ENCODE measurements at regions not wholly inside any gene's neighbourhood (a gene's known extent, or its start where the extent isn't known, plus 50 kb on each side); places are given as distances from the start of the nearest gene placed in this dataset.

DNA sequence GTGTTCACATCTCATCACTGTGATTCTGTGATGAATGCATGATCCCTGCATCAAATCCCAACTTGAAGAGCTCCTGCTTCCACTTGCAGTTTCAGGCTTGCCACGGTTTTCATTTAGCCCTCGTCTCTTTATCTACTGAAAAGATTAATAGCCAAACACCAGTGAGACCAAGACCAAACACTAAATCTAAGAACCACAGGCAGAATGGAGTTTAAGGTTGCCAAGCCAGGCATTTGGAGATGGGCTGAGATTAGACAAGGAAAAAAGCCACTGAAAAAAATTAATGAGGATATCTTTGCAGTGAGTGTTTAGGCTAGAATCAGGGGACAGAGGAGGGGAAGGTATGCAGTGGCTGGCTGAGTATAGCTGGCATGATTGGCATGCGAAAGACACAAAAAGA, 227.2 kb upstream of the BLID start:
- DNase-seq = no peak

DNA sequence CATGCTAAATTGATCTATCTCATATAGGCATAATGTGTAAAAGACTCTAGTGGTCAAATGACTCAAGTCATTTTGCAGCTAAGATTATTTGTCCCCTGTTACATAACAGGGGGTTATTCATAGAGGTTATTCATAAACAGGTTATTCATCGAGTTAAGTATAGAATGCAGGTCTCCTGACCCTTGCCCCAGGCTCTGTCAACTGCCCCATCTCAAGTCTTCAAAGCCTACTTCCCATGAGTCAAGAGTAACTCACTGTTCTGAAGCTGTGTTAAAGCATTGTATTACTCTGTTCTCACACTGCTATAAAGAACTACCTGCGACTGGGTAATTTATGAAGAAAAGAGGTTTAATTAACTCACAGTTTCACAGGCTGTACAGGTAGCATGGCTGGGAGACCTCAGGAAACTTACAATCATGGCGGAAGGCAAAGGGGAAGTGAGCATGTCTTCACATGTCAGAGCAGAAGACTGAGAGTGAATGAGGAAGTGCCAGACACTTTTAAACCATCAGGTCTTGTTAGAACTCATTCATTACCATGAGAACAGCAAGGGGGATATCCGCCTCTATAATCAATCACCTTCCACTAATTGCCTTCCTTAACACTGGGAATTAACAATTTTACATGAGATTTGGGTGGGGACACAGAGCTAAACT, 226.2 kb upstream of the BLID start:
- no peak for DNase-seq

DNA sequence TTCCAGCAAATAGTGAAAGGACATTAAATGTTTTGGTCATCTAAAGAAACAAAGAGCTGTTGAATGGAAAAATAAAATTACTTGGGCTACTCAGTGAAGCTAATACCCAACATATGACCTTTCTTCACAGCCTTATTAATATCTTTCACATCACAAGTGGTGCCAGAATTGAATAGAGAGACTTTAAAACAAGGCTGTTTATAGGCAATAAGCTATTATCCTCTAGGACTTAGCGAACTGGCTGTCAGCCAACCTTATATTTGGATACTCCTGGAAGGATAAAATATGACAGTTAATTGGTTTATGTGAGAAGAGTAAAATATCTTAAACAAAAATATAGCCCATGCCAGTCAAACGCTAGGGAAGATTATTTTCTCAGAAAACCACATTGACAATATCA, 225.5 kb upstream of the BLID start:
- no peak for DNase-seq

DNA sequence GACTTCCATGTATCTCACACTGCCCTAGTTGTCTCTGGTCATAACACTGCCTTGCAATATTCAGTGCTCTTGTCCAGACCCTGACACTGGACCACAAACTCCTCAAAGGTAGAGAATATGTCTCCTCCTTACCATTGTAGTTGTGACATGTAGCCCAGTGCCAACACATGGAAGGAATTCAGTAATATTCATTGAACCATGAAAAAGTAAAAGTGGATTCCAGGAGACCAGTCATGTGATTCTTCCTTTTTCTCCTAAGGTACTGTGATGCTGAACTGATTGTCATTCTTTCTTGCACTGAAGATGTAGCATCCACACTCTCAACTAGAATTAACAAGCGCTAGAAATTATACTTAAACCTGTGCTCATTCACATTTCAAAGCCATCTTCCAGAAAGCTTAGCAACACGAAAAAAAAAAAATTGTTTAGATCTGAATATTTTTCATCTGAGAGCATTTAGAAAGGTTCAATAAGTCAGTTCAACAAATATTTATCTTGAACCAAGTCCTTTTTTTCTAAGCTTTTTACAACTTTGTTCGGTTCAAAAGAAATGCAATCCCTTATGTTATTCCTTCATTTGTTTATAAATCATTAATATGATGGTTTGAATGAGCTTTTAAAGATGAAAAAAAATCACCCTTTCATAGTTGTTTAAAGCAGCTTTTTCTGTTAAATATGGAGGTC, 224.7 kb upstream of the BLID start:
- DNase-seq = no peak

GRCh38 chr11:122339436-122340060, 223.5 kb upstream of the BLID start:
- DNase-seq = no peak

DNA sequence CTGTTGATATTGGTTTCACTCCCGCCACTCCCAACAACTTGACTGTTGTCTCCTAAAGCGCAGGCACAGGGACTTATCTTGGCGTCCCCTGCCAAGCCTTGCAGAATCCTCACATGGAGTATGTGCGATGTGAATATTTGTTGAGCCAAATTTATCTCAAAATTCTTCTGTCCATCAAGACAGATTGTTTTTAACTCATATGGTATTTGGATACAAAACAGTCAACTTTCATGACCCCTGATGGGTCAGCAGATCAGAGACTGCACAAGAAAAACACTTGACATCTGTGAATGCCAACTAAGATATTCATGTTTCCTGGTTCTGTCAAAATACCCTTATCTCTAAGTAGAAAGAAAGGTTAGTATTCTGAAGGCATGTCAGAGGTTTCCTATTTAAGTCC, 221.7 kb upstream of the BLID start:
- DNase-seq = no peak

DNA sequence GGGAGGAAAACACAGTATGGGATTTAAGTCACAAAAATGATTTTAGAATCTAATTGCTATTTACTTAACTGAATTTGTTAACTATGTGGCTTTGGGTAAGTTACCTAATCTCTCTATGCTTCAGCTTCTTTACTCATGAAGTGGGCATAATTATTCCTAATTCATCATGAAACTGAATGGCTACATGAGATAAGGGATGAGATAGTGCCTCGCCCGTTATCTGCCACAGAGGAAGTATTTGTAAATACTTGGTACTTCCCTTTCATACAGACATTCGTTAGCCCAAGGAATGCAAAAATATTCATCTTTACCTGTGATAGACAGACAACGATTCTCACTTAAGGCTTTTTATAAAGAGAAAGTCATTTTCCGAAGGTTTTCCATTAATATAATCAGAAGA, 221.2 kb upstream of the BLID start:
- DNase-seq = no peak

DNA sequence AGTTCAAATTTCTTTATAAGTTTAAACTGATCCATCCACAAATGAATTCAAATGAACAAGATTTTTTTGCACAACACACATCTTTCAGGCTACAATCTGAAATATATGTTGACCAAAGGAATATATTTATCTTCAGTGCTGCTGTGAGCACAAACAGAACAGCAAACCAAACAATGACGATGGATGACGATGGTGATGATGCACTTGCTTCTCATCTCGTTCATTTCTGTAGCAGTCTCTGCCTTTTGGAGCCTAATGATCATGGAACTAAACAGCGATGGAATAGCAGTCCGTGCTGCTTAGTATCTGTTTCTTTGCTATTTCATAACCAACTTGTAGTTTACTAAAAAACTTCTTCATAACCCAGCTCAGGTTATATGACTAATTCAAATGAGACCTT, 220.7 kb upstream of the BLID start:
- no peak for DNase-seq

DNA sequence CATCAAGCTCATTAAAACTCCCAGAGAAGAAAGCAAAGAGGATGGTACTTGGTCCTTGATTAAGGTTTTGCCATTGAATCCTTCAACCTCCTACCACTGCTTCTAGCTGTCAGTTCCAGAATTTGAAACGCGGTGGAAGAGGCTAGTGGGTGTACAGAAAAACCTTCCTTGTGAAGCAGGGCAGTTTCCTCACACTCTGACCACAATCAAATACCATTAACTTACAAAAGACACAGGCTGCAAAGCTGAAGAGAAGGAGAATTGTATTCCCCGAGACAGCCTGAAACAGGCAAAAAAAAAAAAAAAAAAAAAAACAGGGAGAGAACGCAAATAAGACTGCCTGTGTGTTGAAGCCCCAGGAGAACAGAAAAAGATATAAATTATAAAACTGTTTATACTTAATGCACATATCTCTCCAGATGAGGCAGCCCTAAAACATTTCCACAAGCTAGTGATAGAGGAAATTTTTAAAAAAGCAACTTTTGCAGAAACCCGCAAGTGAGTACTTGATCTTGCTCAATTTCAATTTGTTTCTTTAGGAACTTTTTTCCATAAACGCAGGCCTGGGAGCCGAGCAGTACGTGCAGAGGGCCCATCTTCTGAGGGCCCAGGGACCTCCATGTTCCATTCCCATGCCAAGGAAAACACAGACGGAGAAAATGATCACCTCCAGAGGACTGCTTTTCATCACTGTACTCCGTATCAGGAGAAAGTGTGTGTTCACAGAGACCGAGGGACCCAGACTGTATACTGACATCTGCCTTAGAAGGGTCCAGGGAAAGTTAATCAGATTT, 218.7 kb upstream of the BLID start:
- no peak for DNase-seq

- DNase-seq = no peak
These were observed 217.5 kb upstream of the BLID start for GRCh38 chr11:122333467-122333866.

DNA sequence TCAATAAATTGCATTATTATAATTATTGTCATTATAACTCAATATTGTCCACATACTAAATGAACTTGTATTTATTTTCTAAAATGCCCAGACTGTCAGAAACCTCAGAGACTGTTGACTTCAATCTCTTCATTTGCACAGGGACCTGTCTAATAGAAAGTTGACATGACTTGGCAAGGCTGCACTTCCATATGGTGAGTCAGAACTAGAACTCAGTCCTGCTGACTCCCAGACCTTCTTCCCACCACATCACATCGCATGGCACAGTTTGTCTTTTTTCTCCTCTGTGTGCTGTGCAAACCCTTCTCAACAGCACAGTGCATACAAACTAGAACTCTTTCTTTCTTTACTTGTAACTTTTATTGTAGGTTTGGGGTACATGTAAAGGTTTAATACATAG, 215.1 kb upstream of the BLID start:
- DNase-seq = no peak

- DNase-seq = no peak
These were observed 214.4 kb upstream of the BLID start for GRCh38 chr11:122330279-122330965.

DNA sequence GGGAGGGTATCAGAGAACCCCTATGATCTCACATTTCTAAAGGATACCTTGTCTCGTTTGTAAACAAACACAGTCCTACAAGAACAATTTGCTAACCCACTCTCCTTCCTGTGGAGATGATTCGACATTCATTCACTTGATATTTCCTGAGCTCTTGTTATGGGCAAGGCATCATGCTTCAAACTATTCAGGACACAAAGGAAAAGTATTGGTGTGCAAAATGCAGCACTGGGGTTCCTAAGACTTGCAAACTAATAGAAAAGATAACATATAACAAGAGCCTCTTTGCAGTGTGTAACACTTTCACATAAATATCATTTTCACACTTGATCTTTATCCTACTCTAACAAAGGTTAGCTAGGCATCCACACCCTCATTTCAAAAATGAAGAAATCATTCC, 211.5 kb upstream of the BLID start:
- no peak for DNase-seq

DNA sequence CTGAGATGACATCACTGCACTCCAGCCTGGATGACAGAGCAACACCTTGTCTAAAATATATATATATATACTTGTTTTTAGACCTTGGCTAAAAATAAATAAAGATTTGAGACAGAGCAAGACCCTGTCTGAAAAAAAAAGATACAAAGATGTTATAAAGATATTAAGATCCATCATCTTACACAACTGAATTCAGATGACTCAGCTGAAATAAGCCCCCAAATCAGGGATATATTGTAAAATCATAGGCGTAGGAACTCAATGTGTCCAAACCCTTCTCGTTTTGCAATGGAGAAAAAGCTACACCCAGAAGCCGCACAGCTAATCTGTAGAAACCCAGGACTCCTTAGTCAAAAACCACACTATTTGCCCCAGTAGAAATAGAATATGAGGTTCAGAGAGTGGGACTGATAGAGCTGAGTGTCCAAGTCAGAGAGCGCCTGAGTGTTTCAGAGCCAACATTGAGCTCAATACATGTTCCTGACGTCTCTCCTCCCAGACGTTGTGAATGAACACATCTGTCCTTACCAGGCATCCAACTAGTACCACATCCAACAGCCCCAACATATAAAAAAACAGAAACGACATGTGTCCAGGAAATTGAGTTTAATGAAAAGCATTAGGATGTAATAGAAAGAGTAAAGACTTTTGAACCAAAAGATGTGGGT, 207.9 kb upstream of the BLID start:
- DNase-seq = no peak

DNA sequence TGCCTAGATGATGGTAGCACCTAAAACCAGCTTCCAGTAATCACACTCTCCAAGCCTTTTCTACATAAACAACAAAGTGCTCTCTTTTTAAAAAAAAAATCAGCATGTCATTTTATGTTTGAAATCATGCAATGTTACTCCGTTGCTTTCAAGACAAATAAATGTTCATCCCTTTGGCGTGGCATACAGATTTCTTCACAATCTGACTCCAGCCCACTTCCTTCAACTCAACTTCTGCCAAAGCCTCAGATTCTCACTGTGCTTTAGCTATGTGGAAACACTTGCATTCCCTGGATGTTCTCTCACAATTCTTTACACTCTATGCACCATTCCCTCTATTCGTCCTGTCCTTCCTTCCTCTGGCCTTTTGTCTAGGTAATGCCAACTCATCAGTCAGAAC, 206.3 kb upstream of the BLID start:
- no peak for DNase-seq

GRCh38 chr11:122320671-122321070, 204.7 kb upstream of the BLID start:
- no peak for DNase-seq

- no peak for DNase-seq
These were observed 203.9 kb upstream of the BLID start for GRCh38 chr11:122319691-122320620.

- DNase-seq = no peak
These were observed 203.1 kb upstream of the BLID start for GRCh38 chr11:122319085-122319484.

DNA sequence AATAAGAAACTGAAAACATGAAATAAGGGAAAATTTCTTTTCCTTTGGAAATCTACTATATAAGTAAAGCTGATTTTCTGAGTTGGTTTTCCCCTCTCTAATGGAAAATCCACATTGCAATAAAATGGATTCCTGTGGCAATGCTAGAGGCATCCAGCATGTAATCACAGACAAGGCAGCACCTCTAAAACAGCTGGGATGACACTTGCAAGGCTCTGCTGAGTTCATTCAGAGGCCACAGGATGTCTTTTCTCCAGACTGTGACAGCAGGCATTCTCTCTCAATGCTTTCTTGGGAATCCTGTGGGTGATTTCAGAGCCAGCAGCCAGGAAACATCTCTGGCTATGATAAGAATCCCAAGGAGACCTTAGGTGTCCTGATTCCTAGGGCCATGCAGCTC, 201.3 kb upstream of the BLID start:
- DNase-seq = no peak

GRCh38 chr11:122313581-122313980, 197.6 kb upstream of the BLID start:
- DNase-seq = no peak

DNA sequence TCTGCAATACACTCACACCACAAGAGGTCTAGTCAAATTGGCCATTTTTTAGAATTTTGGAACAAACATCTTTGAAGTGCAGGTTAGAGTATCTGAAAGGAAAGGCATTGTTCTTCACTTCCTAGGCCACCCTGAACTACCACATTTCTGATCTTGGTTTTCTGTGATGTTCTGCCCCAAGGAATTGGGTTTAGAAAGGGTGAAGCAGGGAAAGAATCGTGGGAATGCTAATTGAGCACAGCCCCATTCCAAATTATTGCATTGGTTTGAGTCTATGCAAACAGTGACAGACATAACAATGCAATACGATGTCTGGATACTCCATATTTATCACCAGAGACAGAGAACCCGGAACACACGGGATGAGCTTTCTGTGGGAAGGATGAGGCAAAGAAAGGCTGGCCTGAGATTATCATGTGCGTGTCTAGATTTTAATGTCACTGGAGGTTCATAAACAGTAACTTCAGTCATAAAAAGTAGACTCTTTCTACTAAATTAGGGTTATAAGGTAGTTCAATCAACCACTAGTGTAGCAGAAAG, 195.3 kb upstream of the BLID start:
- DNase-seq = no peak
